Left ventricle myocardium inferior (tissue), 1 donor: ENCODE measurements at regions not wholly inside any gene's neighbourhood (a gene's known extent, or its start where the extent isn't known, plus 50 kb on each side); places are given as distances from the start of the nearest gene placed in this dataset.

Source experiments
- DNase-seq: peaks from one replicate; pipeline ENCODE4 v3.0.0-alpha.2; 2020
- H3K27ac ChIP-seq: fragments of 200-600 bp; replicated peaks from 2 replicates; pipeline ENCODE4 v1.8.0; 2021
- H3K27me3 ChIP-seq: fragments of 200-600 bp; 2 replicates; pipeline ENCODE4 v1.8.0; 2021; ENCODE audit warnings: low read depth
- H3K36me3 ChIP-seq: fragments of 200-600 bp; 2 replicates; pipeline ENCODE4 v1.8.0; 2021
- H3K4me1 ChIP-seq: fragments of 200-600 bp; 2 replicates; pipeline ENCODE4 v1.8.0; 2021
- H3K4me3 ChIP-seq: fragments of 200-600 bp; 2 replicates; pipeline ENCODE4 v1.8.0; 2021; ENCODE audit warnings: mild to moderate bottlenecking, moderate library complexity
- H3K9me3 ChIP-seq: fragments of 200-600 bp; replicated peaks from 2 replicates; pipeline ENCODE4 v1.8.0; 2021
- intact Hi-C: fragments of 100-400 bp; cut with micrococcal nuclease; formaldehyde crosslinking; loops from one replicate; pipeline ENCODE4 v1.11.0; 2022
- TF ChIP-seq, protein P1 (sequence below): fragments of 200-600 bp; IDR thresholded peaks from 2 replicates; pipeline ENCODE4 v1.8.0; 2021; ENCODE audit warnings: antibody characterized with exemption, mild to moderate bottlenecking, borderline replicate concordance
- donor health status: DM: no; HTN: yes; CAD: no; lungs with severe emphysema.

GRCh38 chr6:18861204-18861603 lies 474.1 kb downstream of the RNF144B start:
- DNase-seq = no peak
- intact Hi-C loops = no loop called here
- Histone ChIP-seq H3K27me3 (no peaks in the 10 kb centered on the region), H3K9me3 (peaks cover 9% of the 10 kb centered on the region), H3K27ac (no peak overlapping the region), H3K36me3 (no peaks in the 10 kb centered on the region), H3K4me1 (no peaks in the 10 kb centered on the region), H3K4me3 (no peak overlapping the region)
- TF ChIP-seq, protein P1, sequence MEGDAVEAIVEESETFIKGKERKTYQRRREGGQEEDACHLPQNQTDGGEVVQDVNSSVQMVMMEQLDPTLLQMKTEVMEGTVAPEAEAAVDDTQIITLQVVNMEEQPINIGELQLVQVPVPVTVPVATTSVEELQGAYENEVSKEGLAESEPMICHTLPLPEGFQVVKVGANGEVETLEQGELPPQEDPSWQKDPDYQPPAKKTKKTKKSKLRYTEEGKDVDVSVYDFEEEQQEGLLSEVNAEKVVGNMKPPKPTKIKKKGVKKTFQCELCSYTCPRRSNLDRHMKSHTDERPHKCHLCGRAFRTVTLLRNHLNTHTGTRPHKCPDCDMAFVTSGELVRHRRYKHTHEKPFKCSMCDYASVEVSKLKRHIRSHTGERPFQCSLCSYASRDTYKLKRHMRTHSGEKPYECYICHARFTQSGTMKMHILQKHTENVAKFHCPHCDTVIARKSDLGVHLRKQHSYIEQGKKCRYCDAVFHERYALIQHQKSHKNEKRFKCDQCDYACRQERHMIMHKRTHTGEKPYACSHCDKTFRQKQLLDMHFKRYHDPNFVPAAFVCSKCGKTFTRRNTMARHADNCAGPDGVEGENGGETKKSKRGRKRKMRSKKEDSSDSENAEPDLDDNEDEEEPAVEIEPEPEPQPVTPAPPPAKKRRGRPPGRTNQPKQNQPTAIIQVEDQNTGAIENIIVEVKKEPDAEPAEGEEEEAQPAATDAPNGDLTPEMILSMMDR = no peak

GRCh38 chr6:18883268-18883667 lies 496.1 kb downstream of the RNF144B start:
- intact Hi-C loops = no loop called here
- H3K9me3 ChIP-seq = peaks cover 8% of the 10 kb centered on the region
- H3K4me3 ChIP-seq = no peak overlapping the region
- no peaks in the 10 kb centered on the region for H3K4me1 ChIP-seq
- DNase-seq = no peak
- no peaks in the 10 kb centered on the region for H3K36me3 ChIP-seq
- H3K27me3 ChIP-seq = no peaks in the 10 kb centered on the region
- H3K27ac ChIP-seq = no peak overlapping the region
- TF ChIP-seq, protein P1 = no peak

GRCh38 chr6:18883851-18884250 lies 496.7 kb downstream of the RNF144B start:
- no peak overlapping the region for H3K4me3 ChIP-seq
- H3K36me3 ChIP-seq = no peaks in the 10 kb centered on the region
- no peak for DNase-seq
- H3K4me1 ChIP-seq = no peaks in the 10 kb centered on the region
- TF ChIP-seq, protein P1 = no peak
- H3K27me3 ChIP-seq = no peaks in the 10 kb centered on the region
- H3K9me3 ChIP-seq = peaks cover 6% of the 10 kb centered on the region
- no peak overlapping the region for H3K27ac ChIP-seq
- intact Hi-C loops = no loop called here

DNA sequence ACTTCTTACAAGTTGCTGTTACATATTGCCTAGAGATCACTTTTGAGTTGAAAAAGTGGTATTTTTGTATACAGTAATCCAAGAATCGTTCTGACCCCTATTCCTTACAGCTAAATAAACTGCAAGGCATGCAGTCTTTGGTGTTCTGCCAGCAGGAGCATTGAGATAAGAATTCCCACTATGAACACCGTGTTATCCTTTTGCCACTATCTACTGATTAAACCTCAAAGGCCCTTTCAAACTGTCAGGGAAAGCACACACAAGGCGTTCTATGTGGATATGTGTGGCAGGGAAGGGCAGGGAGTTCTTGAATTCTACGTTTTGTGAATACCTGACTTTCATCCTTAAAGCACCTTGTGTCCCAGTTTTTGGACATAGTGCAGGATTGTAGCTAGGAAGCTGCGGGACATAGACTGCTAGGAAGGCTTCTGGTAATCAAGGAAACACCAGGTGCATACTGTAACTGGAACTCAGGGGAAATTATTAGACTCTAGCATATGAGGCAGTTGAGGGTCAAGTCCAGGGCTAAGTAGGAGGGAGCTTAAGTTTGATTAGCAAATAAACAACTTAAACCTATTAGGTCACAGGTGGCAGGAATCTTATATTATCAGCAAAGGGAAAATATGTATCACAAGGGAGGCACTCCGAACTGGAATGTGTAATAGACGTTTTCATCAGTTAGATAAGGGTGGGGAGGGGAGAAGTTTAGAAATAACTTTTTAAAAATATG lies 506.6 kb downstream of the RNF144B start:
- peaks cover 16% of the 10 kb centered on the region for H3K4me1 ChIP-seq
- no peaks in the 10 kb centered on the region for H3K27me3 ChIP-seq
- H3K36me3 ChIP-seq = no peaks in the 10 kb centered on the region
- H3K9me3 ChIP-seq = no peaks in the 10 kb centered on the region
- no peak overlapping the region for H3K27ac ChIP-seq
- H3K4me3 ChIP-seq = no peak overlapping the region
- no peak for DNase-seq
- TF ChIP-seq, protein P1 = no peak
- intact Hi-C loops = no loop called here

GRCh38 chr6:18897350-18897749 lies 510.2 kb downstream of the RNF144B start:
- no peaks in the 10 kb centered on the region for H3K27me3 ChIP-seq

More at GRCh38 chr6:18897350-18897749, 510.2 kb downstream of the RNF144B start:
- H3K27ac ChIP-seq = no peak overlapping the region
- TF ChIP-seq, protein P1 = no peak
- H3K36me3 ChIP-seq = no peaks in the 10 kb centered on the region
- intact Hi-C loops = no loop called here
- no peak for DNase-seq
- H3K9me3 ChIP-seq = no peaks in the 10 kb centered on the region
- H3K4me1 ChIP-seq = peaks cover 16% of the 10 kb centered on the region
- H3K4me3 ChIP-seq = no peak overlapping the region
